VCaP (cell line): ENCODE measurements at regions not wholly inside any gene's neighbourhood (a gene's known extent, or its start where the extent isn't known, plus 50 kb on each side); places are given as distances from the start of the nearest gene placed in this dataset.

Experiments used
- H3K27ac ChIP-seq: fragments of 450-650 bp; 2 replicates; pipeline ENCODE4 v1.5.1; 2017
- TF ChIP-seq, protein P1 (sequence below): fragments of 450-650 bp; conservative IDR thresholded peaks from 2 replicates; pipeline ENCODE4 v1.5.1; 2017; ENCODE audit warnings: mild to moderate bottlenecking, moderate library complexity

DNA sequence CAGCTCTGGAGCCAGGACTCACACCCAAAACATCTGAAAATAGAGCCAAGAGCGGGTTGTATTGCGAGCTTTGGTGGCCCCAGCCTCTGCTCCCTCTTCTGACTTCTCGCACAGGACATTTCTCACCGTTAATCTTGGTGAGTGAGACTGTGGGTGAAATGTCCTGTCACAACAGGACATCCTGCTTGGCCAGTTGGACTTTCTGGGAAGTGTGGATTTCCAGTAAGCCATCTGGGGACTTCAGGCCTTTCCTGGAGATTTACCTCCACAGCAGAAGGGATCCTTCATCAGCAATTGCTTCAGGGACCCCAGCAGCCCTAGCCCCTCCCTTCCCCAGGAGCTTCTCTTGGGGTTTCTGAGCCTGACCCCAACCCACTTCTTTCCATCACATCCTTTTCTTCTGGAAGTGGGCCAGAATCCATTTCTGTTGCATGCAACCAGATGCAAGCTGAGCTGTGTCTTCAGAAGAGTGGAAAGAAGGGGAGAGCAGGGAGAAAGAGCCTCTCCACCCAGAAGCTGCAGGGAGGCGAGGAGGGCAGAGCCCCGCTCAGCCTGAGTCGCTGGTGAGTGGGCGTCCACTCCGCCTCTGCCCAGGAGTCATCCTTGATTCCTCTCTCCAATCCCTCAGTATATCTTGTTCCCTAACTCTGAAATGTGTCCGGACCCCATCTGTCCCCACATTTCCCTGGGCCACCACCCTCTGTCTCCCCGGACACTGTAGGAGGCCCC is 50.3 kb upstream of the GADD45G start:
- H3K27ac ChIP-seq = no peak overlapping the region
- TF ChIP-seq, protein P1, sequence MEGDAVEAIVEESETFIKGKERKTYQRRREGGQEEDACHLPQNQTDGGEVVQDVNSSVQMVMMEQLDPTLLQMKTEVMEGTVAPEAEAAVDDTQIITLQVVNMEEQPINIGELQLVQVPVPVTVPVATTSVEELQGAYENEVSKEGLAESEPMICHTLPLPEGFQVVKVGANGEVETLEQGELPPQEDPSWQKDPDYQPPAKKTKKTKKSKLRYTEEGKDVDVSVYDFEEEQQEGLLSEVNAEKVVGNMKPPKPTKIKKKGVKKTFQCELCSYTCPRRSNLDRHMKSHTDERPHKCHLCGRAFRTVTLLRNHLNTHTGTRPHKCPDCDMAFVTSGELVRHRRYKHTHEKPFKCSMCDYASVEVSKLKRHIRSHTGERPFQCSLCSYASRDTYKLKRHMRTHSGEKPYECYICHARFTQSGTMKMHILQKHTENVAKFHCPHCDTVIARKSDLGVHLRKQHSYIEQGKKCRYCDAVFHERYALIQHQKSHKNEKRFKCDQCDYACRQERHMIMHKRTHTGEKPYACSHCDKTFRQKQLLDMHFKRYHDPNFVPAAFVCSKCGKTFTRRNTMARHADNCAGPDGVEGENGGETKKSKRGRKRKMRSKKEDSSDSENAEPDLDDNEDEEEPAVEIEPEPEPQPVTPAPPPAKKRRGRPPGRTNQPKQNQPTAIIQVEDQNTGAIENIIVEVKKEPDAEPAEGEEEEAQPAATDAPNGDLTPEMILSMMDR = no peak

DNA sequence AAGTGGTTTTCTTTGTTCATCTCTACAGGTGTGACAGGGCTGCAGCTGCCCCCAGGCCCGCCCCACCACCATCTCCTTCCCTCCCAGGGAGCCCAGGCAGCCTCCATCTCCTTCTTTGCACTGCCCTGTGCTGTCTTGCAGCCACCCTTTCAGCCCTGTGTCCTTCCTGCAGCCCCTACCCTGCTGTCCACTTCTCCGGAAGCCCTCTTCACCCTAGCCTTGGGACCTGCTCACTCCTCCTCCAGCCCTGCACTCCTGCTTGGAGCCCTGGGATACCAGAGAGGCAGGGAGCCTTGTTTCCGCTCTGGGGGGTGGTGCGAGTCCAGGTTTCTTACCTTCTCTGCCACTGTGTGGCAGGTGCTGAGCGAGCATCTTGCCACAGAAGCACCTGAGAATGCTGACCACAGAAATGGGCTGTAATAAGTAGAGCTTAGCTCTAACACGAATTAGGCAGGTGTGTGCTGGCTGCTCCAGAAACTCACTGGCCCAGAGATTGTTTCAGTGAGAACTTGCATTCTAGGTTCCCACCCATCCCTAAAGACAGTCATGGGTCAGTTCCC is 51.3 kb upstream of the GADD45G start:
- H3K27ac ChIP-seq = no peak overlapping the region
- TF ChIP-seq, protein P1 = no peak

DNA sequence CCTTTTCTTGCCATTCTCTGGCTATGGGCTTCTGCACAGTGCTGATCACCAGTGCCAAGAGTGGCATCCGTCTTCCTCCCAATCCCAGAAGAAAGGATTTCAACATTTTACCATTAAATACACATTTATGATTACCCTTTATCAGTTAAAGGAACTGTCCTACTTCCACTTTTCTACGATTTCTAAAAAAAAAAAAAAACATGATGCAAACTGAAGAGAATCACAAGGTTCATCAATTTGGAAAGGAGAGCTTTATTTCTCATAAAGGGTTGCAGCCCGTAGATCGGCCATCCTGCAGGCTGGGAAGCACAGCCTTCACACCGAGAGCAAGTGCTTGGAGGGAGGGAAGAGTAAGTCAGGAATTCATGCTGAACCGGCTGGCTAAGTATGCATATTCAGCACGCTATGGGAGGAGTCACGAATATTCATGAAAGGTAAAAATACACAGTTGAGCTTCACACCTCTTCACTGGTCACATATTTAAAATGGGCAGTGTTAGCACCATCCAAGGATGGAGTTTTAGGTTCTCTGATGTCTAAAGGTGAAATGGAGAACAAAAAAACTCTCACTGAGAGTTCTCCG is 52.5 kb upstream of the SEMA4D start:
- TF ChIP-seq, protein P1 = no peak

DNA sequence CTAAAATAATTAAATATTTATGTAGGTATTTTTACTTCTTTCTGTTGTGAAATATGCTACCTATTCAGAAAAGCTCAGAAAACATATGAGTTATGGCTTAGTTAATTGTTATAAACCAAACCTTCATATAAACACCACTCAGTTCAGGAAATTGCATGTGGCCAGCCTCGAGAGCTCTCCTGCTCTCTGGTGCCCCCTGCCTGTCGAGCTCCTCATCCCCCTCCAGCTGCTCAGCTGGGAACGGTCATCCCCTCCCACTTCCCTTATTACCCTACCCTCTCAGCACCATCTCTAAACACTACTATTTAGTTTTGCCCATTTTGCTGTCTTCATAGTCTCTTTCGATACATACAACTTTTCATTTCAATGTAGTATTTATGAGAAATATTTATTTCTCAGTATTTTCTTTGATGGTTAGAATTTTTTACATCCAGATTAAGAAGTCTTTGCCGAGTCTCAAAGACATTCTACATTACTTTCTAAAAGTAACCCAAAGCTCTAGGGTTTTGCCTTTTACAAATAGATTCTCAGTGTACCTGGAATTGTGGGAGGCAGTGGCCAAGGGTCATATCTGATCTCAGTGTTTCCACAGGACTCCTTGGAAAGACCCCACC is 51.2 kb upstream of the SEMA4D start:
- no peak overlapping the region for H3K27ac ChIP-seq
- TF ChIP-seq, protein P1 = peak; percentile 96

More for the DNA sequence above, 52.5 kb upstream of the SEMA4D start:
- H3K27ac ChIP-seq = no peak overlapping the region

DNA sequence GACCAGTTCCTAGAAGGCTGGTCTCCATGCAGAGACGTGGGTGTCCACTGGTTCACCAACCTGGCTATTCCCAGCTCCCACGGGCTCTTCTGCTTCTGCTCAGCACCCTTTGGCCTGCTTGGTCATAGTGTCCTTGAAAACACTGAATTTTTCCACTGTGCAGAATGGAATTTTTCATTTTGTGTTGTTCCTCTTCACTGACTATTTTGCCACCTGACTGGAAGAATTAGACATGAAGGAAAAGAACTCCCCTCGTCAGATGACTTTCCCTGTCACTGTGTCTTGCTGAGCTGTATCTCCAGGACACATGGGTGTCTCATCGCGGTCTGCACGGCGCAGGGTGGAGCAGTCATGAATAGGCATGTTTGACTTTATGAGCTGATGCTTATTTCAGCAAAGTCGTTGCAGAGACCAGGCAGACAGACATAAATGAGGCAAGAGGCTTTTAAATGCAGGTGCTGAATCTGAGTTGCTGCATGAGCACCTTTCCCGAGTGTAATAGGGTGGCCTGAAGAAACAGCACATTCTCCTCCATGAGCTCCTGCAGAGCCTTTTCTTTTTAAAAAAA is 50.2 kb upstream of the SEMA4D start:
- H3K27ac ChIP-seq = no peak overlapping the region
- TF ChIP-seq, protein P1 = no peak
